ENCODE measurements at regions not wholly inside any gene's neighbourhood (a gene's known extent, or its start where the extent isn't known, plus 50 kb on each side); places are given as distances from the start of the nearest gene placed in this dataset.

GRCh38 chrX:7689791-7690412 is 153.1 kb upstream of the VCX start:
- no peak for TF ChIP-seq POLR2A (IDR thresholded peaks at IDR 0.05)
- TF ChIP-seq CTCF (IDR thresholded peaks at IDR 0.05): no peak
